Gastroesophageal sphincter (tissue), 3 donors: ENCODE measurements at regions not wholly inside any gene's neighbourhood (a gene's known extent, or its start where the extent isn't known, plus 50 kb on each side); places are given as distances from the start of the nearest gene placed in this dataset.

Source experiments
- EP300 ChIP-seq: sonication (generic); formaldehyde crosslinking; IDR thresholded peaks from one replicate; pipeline ENCODE4 v1.6.1; 2017; ENCODE audit warnings: antibody characterized with exemption, mild to moderate bottlenecking
- POLR2A ChIP-seq, 2 donors: fragments of 450-650 bp; IDR thresholded peaks; one replicate each; pipeline ENCODE4 v1.6.1; 2017; ENCODE audit warnings: antibody characterized with exemption in 2 of 2, mild to moderate bottlenecking in 2 of 2, moderate library complexity in 1 of 2
- POLR2AphosphoS5 ChIP-seq: sonication (generic); formaldehyde crosslinking; IDR thresholded peaks from one replicate; pipeline ENCODE4 v1.6.1; 2017; ENCODE audit warnings: antibody characterized with exemption
- TF ChIP-seq, protein P1 (sequence below), 4 experiments: fragments of 200-600 bp in 2 of 4; fragments of 450-650 bp in 2 of 4; sonication (generic) in 1 of 4; IDR thresholded peaks; one replicate each; pipeline ENCODE4 v1.5.1; 2017 to 2019; ENCODE audit warnings: antibody characterized with exemption in 4 of 4, mild to moderate bottlenecking in 2 of 4, moderate library complexity in 2 of 4

DNA sequence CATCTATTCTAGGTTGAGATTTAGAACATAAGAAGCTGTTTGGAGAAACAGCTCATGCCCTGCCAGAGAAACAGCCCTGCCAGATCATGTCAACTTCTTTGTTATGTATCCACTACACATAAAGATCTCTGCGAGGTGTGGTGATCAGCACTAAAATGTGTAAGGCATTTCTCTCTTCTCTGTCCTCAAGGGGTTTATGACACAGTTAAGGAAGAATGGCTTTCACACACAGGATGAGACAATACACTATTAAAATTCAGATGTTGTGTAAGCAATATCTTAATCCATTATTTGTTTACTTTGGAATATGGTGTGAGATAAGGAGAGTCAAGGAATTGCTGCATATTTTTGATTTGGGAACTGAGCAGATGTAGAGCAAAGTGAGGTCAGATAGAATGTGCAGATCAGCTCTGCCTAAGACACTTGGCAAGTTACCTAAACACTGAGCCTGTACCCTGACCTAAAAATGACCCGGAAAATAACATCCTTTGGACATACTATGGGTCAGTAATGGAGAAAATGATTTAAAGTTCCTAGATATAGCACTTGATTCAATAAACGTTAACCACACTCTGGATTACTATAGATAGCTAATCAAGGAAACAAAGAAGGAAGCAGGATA, 434.7 kb upstream of the PDZRN3 start:
- TF ChIP-seq EP300 (no peak), POLR2AphosphoS5 (no peak), POLR2A (IDR thresholded peaks at IDR 0.05) (no peak)
- TF ChIP-seq, protein P1, sequence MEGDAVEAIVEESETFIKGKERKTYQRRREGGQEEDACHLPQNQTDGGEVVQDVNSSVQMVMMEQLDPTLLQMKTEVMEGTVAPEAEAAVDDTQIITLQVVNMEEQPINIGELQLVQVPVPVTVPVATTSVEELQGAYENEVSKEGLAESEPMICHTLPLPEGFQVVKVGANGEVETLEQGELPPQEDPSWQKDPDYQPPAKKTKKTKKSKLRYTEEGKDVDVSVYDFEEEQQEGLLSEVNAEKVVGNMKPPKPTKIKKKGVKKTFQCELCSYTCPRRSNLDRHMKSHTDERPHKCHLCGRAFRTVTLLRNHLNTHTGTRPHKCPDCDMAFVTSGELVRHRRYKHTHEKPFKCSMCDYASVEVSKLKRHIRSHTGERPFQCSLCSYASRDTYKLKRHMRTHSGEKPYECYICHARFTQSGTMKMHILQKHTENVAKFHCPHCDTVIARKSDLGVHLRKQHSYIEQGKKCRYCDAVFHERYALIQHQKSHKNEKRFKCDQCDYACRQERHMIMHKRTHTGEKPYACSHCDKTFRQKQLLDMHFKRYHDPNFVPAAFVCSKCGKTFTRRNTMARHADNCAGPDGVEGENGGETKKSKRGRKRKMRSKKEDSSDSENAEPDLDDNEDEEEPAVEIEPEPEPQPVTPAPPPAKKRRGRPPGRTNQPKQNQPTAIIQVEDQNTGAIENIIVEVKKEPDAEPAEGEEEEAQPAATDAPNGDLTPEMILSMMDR (IDR thresholded peaks at IDR 0.05) = no peak
